HG02973 (cell line): ENCODE measurements at regions not wholly inside any gene's neighbourhood (a gene's known extent, or its start where the extent isn't known, plus 50 kb on each side); places are given as distances from the start of the nearest gene placed in this dataset.

Source experiments
- ATAC-seq: cut with Tn5 transposase; IDR thresholded peaks from one replicate; pipeline ENCODE4 v1.9.1; 2021; ENCODE audit warnings: moderate library complexity; ENCODE audit not compliant: unreplicated experiment

DNA sequence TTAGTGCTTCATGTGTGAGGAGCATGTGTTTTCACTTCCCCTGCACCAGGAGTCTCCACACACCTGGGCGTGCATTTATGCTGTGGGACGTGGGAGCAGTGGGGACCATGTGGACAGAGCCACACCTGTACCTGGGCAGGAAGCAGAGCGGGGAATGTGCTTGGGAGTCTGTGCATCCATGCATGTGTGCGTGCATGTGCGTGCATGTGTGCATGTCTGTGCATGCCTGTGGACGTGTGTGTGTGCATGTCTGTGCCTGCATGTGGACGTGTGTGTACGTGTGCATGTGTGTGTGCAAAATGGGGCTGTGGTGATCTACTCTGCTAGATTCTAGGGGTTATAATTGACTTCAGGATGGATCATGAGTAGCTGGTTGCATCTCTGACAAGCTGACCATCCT lies 224.0 kb upstream of the GMDS start:
- ATAC-seq = no peak

DNA sequence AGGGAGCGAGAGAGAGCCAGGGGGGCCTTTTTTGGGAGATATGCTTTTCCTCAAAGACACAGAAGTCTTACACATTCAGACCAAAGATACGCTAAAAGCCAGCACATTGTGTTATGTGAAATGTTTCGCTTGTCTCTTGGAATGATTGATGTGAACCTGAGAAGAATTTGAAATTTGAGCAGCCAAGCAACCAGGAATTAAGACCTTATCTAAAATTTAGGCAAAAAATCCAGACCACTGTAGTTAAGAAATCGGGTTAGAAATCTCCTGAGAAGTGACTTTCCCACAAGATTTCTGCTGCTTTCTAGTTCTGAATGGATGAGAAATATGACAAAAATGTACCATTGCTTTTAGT lies 223.2 kb upstream of the GMDS start:
- no peak for ATAC-seq

DNA sequence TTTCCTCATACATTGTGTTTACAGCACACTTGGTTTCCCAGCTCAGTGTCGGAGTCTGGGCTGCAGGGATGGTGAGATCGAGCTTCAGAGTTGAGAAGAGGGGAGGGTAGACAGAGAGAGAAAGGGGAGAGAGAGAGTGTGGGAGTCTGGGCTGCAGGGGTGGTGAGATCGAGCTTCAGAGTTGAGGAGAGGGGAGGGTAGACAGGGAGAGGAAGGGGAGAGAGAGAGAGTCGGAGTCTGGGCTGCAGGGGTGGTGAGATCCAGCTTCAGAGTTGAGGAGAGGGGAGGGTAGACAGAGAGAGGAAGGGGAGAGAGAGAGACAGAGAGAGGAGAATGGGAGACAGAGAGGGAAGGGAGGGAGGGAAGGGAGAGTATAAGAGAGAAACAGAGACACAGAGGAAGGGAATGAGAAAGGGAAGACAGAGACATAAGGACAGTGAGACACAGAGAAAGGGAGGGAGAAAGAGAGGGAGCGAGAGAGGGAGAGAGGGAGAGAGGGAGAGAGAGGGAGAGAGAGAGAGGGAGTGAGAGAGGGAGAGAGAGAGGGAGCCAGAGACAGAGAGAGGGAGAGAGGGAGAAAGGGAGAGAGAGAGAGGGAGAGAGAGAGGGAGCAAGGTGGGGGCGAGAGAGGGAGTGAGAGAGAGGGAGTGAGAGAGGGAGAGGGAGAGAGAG lies 222.7 kb upstream of the GMDS start:
- ATAC-seq = no peak

DNA sequence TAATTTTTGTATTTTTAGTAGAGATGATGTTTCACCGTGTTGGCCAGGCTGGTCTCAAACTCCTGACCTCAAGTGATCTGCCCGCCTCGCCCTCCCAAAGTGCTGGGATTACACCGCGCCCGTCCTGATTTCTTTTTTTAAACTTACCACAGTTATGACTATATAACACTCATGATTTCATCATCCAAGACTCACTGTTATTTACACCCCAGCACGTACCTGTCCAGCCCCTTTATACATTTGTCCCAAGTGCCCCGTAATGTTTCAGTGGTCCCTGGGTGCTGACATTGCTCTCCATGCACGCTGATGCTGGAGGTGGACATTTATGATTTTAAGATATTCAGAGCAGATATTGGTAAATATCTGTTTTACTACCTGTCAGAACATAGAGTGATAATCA lies 219.9 kb upstream of the GMDS start:
- no peak for ATAC-seq

DNA sequence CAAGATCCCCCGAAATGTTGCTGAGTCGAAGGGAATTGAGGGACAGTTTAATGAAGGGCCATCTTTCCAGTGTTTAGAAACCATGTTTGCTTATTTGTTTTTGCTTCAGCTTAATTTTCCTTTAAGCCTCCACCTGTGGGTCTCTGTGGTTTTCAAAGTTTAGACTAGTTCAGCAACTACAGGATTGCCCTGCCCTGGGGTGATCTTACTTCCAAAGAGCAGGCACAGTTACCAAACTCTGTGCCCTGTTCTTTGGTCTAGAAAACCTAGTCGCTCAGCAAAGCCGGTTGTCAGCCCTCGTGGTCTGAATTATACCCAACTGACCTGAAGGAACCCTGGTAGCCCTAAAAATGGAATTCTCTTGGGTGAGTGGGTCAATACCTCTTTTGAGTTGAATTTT lies 219.2 kb upstream of the GMDS start:
- ATAC-seq = no peak

DNA sequence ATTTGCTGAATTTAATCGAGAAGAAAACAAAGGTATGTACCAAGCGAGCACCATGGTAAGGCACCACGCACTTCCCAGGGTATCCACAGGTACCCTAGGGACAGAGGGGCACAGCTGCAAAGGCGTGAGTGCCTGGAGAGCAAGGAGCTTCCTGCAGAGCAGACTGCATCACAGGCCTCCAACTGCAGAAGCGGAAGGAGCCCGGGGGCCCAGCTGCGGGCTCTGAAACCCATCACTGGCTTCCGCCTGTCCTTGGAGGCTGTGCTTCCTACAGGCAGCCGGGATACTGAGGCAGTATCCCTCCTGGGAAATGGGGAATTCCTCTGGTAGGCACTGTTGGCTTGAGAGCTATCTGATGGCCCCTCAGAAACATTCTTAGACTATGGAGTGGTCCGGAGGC lies 217.4 kb upstream of the GMDS start:
- no peak for ATAC-seq

DNA sequence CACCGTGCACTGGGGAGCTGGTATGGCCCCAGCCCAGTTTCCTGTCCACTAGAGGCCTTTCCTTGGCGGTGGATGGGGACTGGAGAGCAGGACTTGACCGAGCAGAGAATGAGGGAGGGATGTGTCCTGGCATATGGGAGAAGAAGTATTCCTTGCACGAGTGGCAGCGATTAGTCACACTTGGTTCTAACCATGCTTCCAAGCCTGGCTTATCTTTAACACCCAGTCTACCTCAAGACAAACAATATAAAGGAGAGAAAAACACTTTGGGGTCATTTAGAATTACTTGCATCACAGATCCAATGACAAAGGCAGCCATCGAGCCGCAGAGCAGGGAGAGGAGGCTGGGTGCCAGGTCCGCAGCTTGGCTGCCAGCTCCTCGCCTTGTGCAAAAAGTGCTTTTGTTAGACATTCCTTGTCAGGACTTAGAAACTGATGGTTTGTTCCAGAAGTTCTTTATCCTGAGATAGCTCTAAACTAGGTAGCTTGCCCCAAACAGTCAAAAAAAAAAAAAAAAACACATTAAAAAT lies 214.9 kb upstream of the GMDS start:
- no peak for ATAC-seq

DNA sequence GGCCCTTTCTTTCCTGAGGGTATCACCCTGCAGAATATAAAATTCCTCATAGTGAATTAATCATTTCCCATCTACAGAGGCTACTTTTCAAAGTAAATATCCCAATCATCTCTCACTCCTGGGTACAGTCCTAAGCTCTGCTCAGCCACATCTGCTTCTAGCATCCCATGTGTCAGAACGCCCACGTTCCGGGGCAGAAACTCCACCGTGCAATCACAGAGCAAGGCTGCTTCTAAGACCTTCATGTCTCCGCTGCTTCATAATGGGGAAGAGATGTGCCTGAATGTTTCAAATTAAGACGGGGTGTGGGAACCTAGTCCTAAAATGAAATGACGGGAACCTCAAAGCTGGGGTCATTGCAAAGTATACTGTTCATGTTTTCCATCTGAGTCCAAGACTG lies 208.8 kb upstream of the GMDS start:
- no peak for ATAC-seq

DNA sequence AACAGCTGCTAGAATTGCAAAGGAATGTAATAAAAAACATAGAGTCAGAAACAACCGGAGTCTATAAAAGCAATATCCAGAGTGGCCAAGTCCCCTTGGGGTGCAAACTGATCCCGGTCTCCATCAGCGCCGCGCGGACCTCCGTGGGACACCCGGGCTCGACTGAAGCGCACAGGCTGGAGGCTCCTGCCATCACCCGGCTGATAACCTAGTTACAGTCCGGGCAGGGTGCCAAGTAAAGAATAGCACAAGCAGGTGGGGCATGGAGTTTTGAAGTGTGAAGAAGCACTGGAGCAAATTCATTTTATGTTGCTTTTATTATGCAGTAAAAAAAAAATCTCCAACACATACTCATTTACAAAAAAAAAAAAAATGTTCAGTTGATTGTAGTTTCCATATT lies 205.1 kb upstream of the GMDS start:
- ATAC-seq = no peak

DNA sequence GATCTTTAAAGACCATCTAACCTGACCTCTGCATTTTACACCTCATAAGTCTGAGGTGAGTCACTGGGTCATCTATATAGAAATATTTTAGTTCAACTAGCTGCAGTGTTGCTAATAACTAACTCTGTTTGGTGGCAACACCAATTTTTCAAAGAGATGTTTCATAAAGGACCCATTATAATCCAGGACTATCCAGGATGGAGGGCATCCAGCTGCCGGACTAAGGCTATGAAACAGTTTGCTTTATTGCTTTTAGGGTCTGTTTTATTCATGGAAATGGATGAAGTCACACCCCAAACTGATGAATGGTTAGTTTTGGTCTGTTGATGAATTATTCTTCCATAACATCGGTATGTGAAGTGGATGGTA lies 204.2 kb upstream of the GMDS start:
- ATAC-seq = no peak

DNA sequence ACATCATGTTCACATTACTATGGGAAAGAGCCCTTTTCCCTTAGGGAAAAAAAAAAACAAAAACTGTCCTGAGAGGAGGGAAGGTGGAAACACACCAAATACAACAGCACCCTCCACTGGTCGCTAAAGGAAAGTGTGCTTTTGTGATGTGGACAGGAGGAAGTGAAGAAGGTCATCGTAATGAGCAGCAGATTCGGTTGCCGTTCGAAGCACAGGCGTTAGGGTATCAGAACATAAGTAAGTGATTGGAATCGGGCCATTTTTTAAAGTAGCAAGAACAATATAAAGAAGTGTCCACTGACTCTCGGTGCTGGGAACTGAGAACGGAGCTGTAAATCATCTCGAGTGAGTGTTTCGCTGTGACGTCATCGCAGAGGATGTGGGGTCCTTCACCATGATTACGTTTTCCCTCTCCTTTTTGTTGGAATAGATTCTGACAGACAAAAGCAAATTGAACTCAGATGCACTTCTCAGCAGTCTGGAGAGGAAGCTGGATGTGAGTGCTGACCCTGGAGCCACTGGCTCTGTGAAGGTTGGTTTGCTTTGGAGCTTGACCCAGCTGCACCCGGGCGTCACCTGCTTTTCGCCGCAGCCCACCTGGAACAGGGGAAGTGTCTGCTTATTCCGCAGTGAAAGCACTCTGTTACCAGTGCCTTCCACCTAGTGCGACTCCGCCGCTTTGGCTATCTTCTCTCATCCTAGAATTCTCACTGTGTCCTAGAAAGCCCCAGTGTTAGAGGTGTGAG lies 203.6 kb upstream of the GMDS start:
- no peak for ATAC-seq

DNA sequence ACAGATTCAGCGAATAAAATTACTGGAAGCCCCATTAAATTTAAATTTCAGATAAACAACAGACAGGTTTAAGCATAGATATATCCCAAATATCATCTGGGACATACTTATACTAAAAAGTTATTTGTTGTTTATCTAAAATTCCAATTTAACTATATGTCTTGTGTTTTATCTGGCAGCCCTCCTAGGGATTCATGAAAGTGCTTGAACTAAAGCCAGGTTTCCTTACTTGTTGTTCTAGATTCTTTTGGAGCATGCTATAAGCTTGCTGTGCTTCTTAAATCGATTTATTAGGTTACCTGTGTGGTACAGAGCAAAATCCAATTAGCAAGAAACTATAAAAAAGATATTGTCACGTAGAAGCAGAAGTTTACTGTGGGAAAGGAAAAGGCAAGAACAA lies 202.5 kb upstream of the GMDS start:
- ATAC-seq = no peak

DNA sequence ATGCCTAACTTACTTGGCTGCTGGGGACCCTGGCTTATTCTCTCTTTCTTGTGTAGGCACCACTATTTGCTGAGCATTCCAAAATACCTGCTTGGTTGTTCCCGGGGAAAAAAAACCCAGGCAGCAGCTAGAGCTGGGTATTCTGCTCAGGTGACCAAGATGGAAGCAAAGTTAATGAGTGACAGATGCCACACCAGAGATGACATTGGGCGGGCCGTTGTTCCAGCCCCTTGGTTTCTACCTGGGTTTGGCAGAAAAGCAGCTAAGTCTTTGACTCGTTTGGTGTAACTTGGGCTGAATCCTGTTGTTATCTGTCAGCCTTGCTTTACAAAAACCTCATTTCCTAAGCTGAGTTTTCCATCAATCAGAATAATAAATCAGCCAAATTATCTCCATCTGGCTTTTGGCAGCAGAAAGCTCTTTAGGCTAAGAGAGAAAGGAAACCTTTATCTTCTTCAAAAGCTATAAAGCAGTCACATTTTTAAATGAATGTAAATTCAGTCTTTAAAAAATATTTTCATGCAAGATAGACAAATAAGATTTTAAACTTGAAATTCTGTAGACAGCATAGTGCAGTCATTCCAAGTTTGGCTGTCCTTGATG lies 202.0 kb upstream of the GMDS start:
- ATAC-seq = no peak

DNA sequence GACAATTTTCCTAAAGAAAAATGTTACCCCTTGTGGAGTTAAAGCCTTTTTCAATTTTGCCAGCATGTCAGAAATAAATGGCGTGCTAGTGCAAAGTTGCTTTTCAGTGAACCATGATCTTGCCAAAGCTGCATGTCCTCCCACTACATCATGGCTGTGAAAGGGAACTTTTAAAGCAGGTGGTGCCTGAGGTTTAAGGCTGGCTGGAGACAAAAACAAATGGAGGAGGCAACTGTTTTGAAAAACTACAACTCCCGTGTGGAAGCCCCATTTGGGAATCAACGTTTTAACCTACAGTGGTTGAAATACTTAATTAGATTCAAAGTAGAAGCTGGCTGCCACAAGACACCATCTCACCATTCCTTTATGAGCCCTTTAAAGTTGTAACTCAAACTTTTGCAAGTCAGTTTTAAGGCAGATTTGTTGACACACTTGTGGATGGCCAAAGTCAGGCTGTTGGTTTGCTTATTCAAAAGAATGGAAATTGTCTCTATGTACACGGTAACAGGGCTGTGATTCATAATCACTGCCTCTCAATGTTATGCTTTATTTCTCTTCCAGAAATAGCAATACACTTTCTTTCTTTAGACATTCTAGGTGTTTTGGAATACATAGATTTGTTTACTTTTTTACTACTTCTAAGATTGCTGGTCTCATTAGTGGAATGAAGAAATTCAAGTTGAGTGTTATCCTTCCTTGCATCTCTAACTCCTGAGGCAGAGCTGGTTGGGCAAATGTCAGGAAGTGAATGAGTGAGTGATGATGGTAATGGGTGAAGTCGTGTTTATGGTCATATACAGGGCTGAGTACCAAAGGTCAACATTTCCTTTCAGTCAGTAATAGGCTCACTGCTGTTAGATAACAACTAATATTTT lies 196.4 kb upstream of the GMDS start:
- ATAC-seq = no peak

DNA sequence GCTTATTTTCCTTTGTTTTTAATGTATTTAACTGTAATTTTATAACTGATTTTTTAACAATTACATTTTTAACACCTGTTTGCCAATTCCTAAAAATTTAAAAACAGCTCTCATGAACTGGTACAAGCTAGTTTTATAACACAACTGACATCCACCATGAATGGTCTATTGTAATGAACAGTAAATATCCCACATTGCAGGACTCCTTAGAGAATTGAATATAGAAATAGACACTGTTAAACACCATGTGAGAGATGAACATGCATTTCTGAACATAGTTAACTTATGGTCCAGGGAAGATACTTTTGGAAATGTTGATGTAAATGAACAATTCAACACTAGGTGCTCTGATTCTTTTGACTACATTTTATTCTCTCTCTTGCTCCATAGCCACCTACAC lies 195.1 kb upstream of the GMDS start:
- no peak for ATAC-seq

DNA sequence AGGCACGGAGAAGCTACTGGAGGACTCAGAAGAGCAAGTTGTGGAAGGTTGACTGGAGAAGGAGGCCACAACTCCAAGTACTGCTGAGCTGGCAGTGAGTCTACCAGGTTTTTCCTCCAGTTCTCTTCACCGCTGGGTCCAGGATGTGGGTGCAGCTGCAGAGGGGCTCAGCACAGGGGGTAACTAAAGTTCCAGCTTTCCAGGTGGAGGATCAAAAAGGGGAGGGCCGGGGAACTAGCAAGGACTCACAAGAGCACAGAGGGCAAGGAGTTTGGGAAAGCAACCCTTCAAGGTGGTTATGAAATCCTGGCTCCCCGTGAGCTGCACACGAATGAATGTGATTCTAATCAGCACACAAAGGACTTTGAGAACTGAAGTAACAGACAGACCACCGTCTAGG lies 194.2 kb upstream of the GMDS start:
- no peak for ATAC-seq

DNA sequence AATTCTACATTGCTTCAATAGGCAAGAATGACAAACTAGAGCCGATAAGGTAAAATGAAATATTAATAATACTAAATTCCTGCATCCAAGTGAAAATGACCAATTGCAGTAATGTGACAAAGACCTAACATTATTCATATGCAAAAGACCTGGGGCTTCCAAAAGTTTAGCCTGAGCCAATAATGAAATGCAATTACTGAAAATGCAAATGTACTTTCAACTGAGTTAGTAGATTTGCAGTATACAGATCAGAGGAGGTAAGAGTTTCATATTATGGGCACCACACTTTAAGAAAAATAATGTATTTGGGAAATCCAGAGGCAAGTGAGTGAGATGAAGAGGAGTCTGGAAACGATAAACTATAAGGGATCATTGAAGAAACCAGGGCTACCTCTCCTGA lies 193.7 kb upstream of the GMDS start:
- no peak for ATAC-seq

DNA sequence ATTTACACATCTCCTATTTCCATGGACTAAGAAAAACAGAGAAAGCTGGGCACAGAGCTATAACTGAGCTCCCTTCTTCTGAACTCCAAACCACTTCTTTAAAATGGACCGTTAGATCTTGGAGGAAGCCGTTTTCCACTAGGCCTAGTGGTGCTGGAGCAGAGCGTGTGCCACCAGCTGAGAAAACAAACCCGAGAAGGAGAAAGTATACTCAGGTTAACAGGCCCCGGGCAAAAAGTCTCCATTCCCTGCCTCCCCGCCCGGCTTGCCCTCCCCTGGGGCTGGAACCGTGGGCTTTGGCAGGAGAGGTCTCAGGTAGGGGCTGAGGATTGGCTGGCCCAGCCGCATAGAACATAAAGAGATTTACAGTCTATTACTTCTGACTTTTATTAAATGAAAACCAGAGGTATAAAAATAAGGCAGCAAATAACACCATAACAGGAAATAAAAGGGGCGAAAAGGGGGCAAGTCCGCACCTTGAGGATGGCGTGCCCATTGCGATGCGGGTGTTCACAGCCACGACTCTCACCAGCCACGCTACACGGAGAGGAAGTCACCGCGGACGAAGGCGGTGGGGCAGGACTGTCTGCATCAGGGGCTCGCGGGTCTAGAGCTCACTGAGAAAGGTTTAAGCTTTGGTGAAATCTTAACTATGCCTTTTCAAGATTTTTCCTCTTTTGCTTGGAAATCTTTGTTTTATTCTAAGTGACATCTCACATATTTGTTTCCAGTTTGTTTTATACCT lies 191.2 kb upstream of the GMDS start:
- no peak for ATAC-seq

DNA sequence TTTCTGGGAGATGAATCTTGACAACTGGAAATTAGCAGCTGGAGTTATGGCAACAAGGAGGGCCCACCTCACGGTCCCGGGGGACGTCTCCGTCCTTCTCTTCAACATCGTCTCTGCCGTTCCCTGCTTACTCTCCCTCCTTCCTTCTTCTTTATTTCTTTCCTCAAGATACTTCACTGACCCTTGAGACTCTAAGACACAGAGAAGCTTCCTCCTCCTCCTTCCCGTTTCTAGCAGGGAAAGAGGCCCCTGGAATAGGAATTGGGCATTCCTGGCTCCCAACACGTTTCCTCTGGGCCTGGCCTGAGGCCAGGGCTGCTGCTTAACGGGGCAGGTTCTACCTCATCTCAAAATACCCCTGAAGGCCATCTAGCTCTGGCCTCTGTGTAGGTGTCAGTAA lies 189.9 kb upstream of the GMDS start:
- ATAC-seq = no peak

DNA sequence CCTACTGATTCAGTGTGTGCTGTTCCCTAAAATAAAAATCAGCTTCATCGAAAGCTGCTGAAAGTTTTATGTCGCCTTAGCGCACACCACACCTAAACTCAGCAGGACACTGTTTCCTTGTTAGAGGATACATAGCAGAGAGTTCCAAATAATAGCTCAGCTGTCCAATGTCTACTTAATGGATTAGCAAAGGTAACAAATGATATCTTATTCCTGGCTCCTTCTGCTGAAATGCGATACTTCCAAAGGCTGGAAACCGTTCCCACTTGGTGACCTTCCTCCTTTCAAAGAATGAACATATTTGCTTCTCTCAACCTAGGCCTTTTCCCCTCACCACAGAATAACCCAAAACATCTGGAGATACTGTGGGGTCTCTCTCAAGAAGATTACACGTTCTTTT lies 189.5 kb upstream of the GMDS start:
- no peak for ATAC-seq

DNA sequence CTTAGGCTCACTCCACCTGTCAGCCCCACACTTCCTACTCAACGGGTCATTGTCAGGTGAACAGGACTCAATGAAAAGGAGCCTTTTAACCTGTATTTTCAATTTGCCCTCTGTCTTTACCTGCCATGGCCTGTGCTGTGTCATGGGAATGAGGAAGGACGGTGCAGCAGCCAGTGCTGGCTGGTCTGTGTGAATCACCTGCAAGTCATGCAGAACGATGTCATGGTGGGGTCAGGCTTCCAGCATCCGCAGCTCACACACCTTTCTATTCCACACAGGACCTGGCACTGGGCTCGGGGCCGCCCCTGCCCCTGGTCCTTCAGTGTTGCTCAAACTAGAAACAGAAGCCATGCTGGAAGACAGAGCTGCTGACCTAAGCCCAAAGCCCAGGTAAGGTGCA lies 188.7 kb upstream of the GMDS start:
- ATAC-seq = no peak
